CD4-positive, alpha-beta T cell treated with Interleukin-17A for 4 hours (primary cell): ENCODE measurements at regions not wholly inside any gene's neighbourhood (a gene's known extent, or its start where the extent isn't known, plus 50 kb on each side); places are given as distances from the start of the nearest gene placed in this dataset.
"Not testable (repeated sequence)": the region's sequence is repeated elsewhere in the genome, so short reads cannot be mapped to it uniquely, and the experiment has no call there.

Experiments
- DNase-seq: peaks from one replicate; pipeline ENCODE4 v3.0.0-alpha.2; 2020; ENCODE audit warnings: mixed read lengths

DNA sequence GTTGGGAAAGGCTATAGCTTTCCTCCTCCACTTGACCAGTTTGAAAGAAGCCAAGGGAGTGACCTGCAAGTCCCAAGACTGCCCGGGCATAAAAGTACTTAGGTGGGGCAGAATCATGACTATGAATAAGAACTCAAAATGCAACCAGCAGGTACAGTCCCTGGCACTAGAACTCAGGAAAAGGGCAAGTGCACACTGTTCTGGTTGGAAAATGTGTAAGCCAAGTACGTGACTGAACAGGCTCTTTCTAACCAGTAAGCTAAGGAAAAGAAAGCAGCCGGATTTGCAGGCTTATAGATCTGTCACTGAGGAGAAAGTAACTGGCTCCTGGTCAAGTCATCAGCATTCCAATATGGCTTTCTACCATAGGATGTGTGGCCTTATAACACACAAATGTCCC is 101.2 kb upstream of the SLC4A7 start:
- DNase-seq, result no peak

DNA sequence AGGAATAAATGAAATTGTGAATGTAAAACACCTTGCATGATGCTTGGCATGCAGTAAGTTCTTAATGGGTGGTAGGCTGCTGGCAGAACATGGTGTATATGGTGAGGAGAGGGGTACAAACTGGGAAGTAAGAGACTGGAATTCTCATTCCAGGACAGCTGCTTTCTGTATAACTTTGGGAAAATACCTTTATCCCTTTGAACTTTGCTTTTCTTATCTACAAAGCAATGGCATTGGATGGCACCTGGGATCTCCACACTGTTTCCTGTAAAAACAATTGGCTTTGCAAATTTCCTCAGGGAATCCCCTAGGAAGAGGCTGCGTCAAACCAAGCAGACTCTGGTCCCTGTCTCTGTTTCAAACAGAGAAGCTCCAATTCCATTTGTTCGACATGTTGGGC is 100.7 kb upstream of the SLC4A7 start:
- DNase-seq, result no peak

DNA sequence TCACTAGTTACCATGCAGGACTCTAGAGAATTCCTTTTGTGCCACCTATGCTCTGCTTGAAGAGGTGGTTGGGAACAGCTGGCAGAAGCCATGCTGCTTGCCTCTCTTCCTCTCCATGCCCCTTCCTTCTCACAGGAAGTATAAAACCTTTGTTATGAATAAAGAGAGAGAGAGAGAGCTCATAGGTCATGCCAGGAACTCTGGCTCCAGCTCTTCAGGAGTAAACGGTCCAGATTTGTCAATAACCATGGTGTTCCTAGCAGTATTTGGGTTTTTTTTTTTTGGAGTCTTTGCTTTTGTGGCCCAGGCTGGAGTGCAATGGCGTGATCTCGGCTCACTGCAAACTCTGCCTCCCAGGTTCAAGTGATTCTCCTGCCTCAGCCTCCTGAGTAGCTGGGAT is 97.7 kb upstream of the SLC4A7 start:
- no peak for DNase-seq

DNA sequence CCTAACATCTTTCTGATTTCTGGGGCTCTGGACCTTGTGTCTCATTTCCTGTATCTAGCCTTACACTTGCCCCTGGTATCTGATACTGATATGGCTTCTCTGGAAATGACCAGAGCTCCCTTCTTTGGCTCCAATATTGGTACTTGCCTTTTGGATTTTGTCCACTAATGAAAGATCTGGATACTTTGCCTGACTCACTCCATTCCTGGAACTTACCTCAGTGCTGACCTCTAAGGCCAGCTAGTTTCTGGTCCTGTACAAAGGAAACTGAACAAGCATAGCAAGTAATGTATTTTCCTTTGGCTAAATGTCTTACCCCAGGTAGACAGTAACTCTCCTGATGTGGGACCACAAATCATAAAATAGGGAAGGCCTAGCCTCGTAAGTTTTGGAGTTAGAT is 93.8 kb upstream of the SLC4A7 start:
- no peak for DNase-seq

DNA sequence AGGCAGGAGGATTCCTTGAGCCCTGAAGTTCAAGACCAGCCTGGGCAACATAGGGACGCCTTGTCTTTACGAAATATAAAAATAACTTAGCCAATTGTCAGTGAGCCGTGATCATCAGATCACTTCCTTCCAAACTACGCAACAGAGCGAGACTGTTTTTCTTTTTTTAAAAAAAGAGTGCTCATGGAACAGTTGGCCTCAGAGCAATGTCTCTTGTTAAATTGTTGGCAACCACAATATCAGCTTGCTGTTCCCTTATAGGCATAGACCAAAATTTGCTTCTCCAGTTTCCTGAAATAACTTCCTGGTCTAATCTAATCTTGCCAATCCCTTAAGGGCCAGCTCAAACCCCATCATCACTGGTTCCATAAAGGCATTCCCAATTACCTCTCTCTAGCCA is 93.3 kb upstream of the SLC4A7 start:
- DNase-seq, result no peak

DNA sequence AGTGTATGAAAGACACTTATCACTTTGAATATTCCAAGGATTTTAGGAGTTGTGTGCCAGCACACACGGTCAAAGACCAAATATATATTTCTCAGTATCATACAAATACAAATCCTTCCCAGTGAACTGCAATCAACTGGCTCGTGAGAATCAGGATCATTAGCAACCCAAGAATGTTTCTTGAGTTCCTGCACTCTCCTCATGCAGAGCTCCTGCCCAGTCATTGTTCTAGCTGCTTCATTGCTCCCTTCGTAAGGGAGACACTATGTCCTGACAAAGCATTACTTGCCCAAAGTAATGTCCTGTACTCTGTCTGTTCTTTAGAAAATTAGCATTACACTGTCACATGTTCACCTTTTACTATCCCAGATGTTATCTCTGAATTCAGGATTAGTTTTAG is 92.0 kb upstream of the SLC4A7 start:
- DNase-seq, result no peak

DNA sequence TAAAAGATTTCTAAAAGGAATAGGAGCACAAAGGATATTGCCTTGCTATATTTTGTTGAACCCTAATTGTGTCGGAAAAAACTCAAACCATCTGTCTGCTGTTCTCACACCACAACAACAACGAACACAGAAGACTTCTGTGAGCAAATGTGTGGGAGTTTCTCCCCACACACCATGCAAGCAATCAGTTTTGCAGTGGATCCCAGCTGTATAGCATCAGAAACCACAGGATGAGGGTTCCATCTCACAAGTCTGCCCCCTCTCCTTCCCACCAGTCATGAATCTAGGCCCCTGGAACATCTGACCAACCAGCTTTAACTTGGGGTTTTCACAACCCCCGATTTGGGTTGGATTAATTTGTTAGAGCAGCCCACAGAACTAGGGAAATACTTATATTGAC is 91.3 kb upstream of the SLC4A7 start:
- no peak for DNase-seq

DNA sequence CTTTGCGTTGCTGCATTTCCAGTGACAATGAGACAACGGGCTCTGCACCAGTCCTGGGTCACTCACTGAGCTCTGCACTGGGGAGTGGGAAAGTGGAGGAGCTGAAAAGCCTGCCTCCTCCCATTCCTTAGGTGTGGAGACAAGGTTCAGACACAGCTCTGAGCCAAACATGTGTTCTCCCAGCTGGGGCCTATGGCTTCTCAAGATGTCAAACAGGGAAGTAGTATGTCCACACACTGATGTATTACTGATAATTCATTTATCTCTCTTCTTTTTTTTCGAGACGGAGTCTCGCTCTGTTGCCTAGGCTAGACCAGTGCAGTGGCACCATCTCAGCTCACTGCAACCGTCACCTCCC is 90.2 kb upstream of the SLC4A7 start:
- no peak for DNase-seq

DNA sequence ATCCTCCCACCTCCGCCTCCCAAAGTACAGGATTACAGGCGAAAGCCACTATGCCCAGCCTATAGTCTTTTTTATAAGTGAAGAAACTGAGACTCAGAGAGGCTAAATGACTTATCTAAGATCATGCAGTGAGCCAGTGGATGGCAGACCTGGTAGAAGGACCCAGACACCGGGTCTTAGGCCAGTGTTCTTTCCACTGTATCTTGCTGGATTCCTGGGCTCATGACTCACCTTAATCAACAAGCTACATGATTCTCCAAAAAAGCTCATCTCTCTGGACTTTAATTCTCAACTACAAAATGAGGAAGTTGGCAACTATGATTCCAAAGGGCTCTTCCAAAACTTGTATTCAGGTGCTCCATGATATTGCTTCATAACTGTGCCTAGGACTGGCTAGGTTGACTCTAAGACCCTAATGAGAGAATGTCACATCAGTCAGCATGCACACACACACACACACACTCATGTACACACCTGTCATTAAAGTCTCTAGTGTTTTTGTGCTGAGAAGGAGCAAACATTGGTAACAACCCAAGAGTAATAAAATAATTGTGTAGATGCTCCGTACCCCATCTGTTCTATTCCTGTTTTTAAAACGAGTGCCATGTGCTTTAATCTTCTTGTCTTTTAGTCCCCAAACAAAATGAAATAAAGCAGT is 89.7 kb upstream of the SLC4A7 start:
- no peak for DNase-seq

DNA sequence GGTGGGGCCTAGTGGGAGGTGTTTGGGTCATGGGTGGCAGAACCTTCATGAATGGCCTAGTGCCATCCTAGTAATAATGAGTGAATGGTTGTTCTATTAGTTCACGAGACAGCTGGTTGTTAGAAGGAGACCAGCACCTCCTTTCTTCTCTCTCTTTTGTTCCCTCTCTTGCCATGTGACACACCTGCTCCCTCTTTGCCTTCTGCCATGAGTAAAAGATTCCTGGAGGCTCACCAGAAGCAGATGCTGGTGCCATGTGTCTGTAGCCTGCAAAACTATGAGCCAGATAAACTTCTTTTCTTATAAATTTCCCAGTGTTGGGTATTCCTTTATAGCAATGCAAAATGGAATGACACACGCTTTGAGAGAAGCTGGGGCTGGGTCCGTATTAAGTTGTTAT is 89.0 kb upstream of the SLC4A7 start:
- DNase-seq, result no peak

DNA sequence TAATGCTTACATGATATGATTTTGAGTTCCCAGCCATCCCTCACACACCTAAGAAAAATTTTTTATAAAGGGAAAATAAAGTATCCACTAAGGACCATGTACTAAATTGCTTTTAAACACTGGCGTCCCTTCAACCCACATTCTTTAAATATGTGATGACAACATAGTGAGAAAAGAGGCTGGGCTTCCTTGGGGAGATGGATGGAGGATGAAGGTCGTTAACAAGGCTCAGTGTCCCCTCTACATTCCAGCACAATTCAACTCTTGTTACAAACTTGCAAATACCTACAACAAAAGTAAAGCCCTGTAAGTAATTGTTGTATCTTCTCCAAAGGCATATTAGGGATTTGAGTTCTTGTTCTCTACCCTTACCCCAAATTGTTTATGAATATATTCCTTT is 87.2 kb upstream of the SLC4A7 start:
- no peak for DNase-seq

DNA sequence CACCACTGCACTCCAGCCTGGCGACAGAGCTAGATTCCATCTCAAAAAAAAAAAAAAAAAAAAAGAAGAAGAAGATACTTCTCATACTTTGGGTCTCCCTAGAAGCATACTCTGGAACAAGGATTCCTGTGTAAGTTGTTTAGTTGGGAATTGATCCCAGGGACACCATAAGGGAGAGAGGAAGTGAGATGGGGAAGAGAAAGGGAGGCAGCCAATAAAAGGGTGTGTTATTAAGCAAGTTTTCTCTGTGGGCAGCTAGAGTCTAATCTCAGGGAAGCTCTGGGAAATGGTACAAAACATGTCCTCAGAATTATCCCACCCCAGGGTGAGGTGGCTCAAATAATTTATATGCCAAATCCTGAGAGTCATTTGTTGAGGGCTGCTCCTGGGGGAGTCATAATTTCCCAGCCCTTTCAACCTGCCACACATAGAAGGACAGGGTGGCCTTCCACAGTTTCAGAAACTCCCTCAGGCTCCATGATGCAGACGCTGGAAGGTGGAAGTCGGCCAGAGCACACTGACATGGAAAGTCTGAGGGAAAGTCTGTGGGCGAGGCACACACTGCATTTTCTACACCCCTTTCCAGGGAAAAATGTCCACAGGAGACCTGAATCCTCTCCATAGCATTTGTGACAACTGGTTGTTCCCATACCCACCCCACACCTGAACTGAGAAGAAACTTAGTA is 86.4 kb upstream of the SLC4A7 start:
- DNase-seq, result no peak

DNA sequence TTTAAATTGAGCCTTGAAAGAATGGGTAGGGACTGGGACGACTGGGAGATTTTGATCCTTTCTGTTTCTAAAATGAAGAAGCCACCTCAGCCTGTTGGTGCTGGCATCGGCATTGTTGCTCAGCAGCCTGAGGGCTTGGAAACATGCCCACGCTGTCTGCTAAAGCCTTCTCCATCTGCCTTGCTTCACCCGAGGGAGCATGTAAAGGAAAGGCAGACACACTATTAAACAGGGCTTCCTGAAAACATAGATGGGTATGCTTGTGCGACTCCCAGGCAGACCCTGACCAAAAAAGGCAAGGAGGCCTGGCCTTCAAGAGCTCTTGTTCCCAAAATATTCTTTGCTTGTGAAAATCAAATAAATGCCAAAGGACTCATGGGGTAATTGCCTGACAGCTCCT is 84.2 kb upstream of the SLC4A7 start:
- no peak for DNase-seq

DNA sequence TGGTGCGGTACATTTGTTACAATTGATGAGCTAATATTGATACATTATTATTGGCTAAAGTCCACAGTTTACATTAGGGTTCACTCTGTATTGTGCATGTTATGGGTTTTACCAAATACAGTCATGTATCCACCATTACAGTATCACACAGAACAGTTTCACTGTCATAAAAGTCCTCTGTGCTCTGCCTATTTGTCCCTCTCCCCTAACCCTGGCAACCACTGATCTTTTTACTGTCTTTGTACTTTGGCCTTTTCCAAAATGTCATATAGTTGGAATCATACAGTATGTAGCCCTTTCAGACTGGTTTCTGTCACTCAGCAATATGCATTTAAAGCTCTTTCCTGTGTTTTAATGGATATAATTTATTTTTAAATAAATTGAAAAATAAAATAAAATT is 83.1 kb upstream of the SLC4A7 start:
- DNase-seq, result no peak

DNA sequence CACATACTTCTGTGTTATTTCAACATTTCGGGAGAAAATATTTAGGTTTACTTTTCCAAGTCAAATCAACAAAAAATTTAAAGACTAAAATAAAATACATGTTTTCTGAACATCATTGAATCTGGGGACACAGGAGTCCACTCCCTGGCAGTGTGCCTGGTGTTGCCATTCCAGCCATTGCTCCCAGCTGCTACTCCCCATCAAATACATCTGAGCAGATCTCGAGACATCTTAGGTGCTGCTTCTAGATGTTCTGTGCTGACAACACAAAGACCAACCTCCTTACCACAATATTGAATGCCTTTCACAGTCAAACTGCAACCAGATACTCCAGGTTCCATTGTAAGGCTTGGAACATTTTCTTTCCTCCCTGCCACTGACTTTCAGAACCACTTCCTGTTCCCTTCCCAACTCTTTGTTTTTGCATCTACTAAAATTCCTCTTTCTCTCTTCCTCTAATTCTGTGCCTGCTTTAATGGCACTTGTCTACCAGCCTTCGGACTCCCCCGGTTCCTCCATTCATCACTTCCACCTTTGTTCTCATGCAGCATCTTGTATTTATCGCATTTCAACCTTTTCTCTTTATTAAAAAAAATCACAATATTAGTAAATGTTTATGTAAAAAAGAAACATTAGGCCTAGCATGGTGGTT is 81.1 kb upstream of the SLC4A7 start:
- no peak for DNase-seq

DNA sequence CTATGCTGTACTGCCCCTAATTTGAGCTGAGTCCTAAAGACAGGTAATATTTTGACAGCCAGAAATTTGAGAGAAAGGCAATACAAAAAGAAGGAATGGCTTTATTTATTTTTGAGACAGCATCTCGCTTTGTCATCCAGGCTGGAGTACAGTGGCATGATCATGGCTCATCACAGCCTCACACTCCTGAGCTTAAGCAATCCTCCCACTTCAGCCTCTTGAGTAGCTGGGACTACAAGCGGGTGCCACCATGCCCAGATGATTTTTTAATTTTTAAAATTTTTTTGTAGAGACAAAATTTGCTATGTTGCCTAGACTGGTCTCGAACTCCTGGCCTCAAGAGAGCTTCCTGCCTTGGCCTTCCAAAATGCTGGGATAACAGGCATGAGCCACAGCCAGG is 77.4 kb upstream of the SLC4A7 start:
- no peak for DNase-seq

DNA sequence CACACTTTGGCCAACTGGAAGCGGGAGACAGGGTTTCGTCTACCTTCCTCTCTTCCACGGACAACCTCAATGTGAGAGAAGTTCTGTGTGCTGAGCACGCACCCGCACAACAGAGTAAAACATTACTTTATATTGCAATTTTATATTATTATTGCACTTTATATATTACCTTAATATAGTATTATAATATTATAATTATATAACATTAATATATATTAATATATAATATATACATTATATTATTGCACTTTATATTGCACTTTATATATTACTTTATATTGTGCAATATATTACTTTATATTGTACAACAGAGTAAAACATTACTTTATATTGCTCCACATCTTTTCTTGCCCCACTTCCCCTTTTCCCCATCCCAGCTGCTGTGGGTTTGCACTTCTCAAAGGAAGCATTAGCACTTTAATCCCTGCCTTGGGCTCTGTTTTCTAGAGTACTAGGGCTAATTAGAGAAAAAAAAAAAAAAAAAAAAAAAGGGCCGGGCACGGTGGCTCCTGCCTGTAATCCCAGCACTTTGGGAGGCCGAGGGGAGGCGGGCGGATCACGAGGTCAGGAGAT is 76.4 kb upstream of the SLC4A7 start:
- no peak for DNase-seq

DNA sequence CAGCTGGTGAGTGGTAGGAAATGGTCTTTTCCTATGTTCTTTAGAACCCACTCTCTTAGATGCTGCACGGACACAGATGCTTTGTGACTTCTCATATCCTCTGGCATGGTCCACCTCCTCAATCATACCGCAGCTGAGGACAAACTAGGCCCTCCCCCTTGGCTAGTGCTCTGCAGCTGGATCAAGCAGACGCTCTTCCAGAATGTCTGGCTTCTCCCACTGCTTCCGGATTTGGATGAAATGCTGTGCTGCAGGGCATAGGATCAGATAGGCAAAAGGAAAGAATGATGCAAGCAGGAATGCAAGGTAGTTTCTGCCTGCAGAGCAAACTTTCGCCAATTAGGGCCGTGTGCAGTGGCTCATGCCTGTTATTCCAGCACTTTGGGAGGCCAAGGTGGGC is 75.7 kb upstream of the SLC4A7 start:
- DNase-seq, result no peak

DNA sequence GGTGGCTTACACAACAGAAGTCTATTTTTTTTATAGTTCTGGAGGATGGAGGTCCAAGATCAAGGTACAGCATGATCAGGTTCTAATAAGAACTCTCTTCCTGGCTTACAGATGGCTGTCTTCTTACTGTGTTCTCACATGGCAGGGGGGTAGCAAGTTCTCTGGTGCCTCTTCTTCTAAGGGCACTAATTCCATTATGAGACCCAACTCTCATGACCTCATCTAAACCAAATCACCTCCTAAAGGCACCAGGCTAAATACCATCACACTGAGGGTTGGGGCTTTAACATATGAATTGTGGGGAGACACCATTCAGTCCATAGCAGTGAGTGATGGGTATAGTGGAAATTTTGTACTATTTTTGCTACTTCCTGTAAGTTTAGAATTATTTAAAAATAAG is 75.2 kb upstream of the SLC4A7 start:
- DNase-seq, result no peak

DNA sequence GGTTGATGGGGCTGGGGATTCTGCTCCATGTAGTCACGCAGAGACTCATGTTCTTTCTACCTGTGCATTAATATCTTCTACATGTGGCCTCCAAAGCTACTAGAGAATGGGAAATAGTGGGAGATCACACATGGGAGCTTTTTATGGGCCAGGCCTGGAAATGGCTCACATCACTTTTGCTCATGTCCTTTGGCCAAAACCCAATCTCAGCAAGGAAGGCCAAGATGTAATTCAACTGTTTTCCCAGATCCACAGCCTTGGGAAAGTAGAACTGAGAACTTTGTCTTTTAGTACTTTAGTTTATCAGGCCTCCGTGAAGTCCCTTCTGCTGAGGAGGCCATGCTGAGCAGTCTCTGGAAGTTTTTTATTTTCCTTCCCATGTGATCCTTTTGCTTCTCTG is 73.2 kb upstream of the SLC4A7 start:
- no peak for DNase-seq

DNA sequence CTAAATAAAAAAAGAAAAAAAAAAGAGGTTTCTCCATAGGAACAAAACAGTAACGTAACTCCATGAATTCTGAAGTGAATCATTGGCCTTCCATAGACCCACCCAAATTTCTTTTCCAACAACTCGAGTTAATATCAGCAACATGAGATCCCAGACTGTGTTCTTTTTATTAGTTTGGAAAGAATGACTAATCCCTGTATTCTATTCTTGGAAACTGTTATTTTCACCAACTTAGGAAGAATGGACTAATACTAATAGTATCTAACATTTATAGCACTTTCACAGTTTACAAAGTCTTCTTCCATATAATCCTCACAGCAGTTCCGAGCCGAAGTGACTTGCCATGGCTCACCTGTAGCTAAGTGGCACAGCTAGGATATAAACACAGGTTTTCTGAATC is 72.7 kb upstream of the SLC4A7 start:
- DNase-seq, result no peak

DNA sequence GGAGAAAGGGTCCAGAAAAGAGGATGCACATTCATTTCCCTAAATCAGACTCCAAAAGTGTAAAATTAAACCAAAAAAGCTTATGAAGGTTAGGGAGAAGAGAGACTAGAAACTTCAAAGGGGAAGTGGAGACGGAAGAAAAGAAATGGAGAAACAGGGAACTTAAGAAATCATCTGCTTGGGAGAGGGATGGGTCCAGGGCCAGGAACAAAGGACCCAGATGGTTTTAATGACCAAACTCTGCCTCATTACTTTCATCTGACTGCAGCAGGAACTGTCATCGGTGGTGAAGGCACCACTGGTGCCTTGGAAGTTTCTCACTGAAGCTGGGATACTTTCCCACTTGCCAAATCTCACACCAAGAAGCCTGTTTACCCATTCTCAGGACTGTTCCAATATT is 70.5 kb upstream of the SLC4A7 start:
- no peak for DNase-seq

DNA sequence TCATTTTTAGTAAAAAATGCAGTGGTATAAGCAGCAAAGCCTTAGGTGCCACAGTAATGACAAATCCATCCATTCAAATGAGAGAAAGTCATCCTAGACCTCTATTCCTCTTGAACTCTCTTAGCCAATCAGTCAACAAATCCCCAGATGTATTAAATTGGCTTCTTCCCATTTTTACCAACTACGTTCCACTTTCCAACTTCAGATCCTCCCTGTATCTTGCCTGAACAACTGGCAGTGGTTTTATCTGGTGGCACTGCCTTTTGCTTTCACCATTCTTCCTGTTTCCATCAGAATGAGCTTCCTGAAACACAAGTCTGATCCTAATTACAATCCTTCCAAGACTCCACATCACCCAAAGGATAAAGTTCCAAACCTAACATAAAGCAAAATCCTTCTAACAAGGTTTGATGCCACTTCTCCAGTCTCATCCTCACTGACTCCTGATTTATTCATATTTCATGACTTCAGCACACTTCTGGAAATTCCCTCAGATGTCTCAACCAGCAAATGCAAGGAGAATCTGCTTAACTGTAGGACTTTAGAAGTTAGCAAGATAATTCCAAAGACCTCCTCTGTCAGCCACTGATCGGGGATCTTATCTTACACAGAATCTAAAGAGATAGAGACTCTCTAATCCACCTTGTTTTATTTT is 69.8 kb upstream of the SLC4A7 start:
- DNase-seq, result no peak

DNA sequence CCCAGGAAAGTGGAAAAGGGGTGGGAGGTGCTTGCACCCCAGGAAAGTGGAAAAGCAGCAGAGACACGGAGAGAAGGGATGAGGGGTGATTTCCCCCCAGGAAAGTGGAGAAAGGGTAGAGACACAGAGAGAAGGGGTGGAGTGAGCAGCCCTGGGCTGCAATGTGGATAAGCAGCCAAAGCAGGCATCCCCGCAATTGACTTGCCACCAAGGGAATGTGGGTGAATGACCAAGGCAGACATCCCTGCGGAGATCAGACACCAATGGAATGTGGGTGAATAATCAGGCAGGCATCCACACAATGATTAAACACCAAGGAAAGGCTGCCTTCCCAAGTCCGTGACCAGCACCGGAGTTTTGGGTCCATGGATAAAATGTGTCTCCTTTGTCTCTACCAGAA is 68.5 kb upstream of the SLC4A7 start:
- DNase-seq, result not testable (repeated sequence)
